NCI-H2081 (cell line): ENCODE measurements at regions not wholly inside any gene's neighbourhood (a gene's known extent, or its start where the extent isn't known, plus 50 kb on each side); places are given as distances from the start of the nearest gene placed in this dataset.

Experiments
- DNase-seq, 2 experiments: peaks; one replicate each; lab custom pipeline; 2025; lab: John Stamatoyannopoulos, UW

- no peak for DNase-seq
Observed at GRCh38 chr2:18927525-18928232, 338.3 kb upstream of the NT5C1B start.

GRCh38 chr2:18926631-18927524, 337.5 kb upstream of the NT5C1B start:
- DNase-seq: no peak

DNA sequence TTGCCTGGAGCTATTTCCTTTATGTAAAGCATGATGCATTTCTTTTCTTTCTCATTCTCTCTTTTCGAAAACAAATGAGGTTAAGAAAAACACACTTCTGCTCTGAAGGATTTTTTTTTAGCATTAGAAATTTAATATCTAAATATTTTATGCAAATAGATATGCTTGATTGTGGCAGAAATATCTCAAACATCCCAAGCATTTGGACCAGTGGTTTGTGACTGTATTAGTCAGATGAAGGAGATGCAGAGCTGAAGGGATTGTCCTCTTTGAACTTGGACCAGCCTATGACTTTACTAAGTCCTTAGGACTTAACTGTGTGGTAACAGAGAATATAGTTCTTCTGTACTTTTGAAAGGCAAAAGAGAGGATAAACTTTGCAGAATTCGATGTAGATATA, 335.9 kb upstream of the NT5C1B start:
- no peak for DNase-seq

DNA sequence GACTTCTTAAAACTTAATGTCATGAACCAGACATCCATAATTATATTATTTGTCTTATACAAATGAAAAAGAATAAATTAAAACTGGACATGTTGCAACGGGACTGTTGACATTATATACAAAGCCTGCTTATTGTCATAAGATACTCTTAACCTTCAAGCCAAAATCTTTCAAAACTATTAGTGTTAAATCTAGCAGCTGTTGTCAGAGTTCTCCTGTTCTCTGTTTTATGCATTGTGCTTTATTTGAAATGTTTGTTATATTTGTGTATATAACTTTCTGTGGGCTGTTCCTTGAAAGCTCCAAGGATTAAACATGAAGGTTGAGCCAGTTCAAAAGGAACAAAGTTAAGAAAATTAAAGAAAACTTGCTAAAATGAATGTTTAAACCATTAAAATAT, 335.5 kb upstream of the NT5C1B start:
- DNase-seq: no peak

DNA sequence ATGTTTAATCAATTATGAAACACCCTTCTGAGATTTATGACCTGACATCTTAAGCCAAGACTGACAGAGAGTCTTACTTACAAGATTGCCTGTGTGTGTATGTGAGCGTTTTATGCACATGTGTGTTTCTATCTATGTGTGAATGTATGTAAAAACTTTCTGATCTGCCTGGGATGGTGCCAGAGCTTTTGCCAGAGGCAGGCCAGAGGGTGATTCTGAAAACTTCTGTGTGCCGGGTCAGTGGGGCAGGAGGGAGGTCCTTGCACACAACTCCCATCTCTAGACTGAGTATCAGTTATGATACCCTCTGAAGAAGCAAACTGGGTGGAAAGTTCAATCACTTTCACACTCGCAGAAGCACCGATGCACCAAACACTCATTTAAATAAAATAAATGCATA, 335.0 kb upstream of the NT5C1B start:
- no peak for DNase-seq

GRCh38 chr2:18922276-18922675, 332.9 kb upstream of the NT5C1B start:
- no peak for DNase-seq

GRCh38 chr2:18918280-18918679, 328.9 kb upstream of the NT5C1B start:
- no peak for DNase-seq

- DNase-seq: no peak
Observed at GRCh38 chr2:18915227-18915626, 325.9 kb upstream of the NT5C1B start.

- DNase-seq: no peak
Observed at GRCh38 chr2:18913512-18913911, 324.1 kb upstream of the NT5C1B start.

DNA sequence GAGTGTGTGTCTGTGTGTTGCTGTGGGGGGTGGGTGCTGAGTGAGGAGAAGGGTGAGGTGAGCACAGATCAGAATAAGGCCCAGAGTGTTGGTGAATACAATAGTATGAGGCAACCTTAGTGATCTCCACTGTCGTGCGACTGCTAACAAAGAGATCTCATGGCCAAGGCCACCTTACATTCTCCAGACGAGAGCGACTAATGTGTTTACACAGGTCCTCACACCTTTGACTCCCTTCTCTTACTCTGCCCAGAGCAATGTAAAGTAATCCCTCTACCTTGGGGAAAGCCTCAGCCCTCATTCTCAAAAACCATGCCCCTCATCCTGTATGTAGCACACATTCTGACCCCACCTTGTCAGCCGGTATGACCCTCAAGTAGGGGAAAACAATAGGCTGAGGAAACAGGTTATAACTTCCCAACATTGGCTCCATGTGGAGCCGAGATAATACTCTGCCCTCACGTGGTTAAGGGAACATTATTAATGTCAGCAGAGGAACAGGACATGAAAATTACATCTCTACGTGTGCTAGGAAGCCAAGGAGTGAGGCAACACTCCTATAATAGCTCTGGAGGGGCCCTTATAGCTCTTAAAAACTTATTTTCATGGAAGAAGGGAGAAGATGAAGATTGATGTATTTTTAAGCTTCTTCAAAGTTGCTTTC, 323.0 kb upstream of the NT5C1B start:
- no peak for DNase-seq

DNA sequence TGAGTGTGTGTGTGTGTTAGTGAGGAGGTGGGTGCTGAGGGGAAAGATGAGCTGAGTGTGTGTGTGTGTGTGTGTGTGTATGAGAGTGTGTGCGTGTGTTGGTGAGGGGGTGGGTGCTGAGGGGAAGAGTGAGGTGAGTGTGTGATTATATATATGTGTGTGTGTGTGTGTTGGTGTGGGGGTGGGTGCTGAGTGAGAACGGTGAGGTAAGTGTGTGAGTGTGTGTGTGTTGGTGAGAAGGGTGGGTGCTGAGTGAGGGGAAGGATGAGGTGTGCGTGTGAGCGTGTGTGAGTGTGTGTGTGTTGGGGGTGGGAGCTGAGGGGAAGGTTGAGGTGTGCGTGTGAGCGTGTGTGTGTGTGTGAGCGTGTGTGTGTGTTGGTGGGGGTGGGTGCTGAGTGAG, 322.0 kb upstream of the NT5C1B start:
- DNase-seq: no peak

DNA sequence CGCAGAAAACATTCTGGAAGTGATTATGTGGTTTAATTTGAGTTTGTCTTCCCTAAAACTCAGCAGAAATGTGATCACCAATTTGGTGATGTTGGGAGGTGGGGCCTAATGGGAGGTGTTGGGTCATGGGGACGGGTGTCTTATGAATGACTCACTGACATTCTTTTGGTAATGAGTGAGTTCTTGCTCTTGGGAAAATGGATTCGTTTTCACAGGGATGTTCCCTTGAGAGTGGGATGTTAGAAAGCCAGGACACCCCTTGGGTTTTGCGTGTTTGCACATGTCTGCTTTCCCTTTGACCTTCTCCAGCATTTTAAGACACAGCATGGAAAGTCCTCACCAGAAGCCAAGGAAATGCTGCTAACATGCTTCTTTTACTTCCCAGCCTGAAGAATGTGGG, 321.5 kb upstream of the NT5C1B start:
- DNase-seq: no peak

DNA sequence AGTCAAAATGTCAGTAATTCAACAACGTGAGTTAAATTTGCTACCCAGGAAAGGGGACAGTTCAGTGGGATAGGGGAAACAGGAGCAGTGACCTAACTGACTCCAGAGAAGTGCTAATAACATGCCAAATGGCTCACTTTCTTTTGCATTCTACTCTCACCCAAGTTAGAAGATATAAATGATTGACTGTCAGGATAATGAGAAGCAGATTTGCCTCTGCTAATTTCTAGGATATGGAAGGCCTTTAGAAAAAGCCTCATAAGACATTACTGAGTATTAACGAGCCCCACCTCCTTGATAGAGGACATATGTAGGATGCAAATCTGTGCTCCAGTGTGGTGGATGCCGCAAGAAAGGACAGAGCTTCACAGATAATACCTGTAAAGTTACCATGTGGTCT, 318.6 kb upstream of the NT5C1B start:
- DNase-seq: no peak

DNA sequence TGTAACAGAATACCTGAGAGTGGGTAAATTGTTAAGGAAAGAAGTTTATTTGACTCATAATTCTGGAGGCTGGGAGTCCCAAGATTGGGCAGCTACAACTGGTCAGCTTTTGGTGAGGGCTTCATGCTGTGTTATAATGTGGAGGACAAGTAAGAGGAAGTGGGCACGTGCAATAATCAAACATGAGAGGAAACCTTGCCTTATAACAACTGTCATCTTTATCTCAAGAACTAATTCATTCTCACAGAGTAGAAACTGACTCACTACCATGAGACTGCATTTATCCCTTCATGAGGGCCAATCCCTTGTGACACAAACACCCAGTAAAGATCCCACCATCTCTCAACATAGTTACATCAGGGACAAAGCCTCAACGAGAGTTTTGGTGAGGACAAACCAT, 318.1 kb upstream of the NT5C1B start:
- DNase-seq: no peak

- DNase-seq: no peak
Observed at GRCh38 chr2:18903750-18904149, 314.4 kb upstream of the NT5C1B start.

- no peak for DNase-seq
Observed at GRCh38 chr2:18901242-18901641, 311.9 kb upstream of the NT5C1B start.

DNA sequence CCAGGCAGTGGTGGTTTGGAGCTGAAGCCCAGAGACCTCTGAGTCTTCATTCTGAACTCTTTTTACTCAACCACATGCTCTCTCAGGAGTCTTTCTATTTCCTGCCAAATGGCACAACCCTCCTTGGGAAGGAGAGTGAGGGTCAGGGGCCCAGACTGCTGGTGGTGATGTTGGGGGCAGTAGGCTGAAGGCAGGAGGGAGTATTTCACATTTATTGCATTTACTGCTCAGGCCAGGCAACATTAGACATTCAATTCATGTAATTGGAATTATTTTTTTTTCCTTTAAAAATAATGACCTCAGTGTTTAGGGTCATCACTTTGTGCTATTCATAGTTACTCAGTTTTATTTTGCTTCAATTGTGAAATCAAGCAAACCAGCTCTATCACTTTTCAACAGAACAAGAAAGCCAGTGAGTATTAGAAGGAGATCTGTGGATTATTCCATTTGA, 311.3 kb upstream of the NT5C1B start:
- DNase-seq: no peak

- no peak for DNase-seq
Observed at GRCh38 chr2:18899725-18900124, 310.4 kb upstream of the NT5C1B start.

GRCh38 chr2:18898271-18898670, 308.9 kb upstream of the NT5C1B start:
- DNase-seq: no peak

DNA sequence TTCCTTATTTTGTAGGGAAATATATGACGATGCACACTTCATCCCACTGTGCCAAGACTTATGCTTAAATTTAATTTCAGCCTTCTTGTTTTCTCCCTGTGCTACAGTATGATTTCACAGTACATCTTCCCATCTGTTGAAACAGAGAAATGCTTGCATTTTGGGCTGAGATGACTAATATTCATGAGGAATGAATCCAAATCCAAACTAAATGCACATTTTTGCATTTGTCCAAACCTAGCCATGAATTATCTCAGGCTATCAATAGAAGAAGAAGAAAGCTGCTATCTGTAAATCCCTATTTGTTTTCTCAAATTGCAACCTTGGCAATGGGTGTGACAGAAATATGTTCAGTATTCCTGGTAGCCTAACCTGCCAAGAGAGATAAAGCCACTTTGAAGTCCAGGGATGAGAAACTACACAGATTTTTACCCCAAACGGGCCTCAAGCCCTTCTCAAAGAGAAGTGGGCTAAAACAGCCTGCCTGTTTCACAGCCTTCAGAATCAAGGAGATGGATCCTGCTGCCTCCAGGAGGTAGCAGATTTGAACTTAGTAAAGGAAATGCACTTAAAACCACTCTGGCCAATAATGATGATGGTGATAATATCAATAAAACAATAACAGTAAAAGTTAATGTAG, 306.9 kb upstream of the NT5C1B start:
- no peak for DNase-seq

DNA sequence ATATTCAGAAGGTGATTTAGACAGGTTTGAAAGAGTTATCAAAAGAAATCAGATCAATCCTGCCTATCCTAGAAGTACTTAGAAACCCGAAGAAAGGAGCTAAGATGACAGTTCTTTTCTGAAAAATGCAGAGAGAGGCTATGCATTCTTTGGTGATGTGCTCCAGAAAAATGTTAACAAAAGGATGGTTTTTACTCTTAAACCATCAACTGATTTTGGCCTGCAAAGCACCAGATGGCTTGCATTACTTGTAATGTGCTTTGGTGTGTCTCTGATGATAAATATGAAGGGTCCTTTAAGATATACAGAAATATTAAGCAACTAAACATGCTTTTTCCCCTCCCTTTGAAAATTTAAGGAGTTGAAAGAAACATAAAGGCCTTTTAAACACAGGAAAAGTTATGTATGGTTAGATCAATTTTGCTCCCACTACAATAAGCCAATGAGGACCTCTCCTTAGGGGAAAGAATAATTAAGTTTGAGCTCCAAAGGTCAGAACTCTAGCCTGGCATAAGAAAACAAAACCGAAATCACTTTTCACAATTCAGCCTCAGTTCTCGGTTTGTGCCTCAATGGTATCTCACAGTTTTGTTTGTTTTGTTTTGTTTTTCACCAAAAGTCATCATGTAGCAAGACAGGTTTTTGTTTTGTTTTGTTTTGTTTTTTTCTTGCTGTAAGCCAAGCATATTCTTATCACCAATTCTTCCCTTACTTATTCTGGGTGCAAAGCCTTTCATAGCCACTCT, 302.4 kb upstream of the NT5C1B start:
- DNase-seq: no peak
